Mammary epithelial cell (primary cell): ENCODE measurements at regions not wholly inside any gene's neighbourhood (a gene's known extent, or its start where the extent isn't known, plus 50 kb on each side); places are given as distances from the start of the nearest gene placed in this dataset.

Experiments
- EZH2 ChIP-seq: IDR thresholded peaks from 2 replicates; pipeline ENCODE4 v1.6.1; 2012; ENCODE audit warnings: low read length, inconsistent platforms, borderline replicate concordance
- TF ChIP-seq, protein P1 (sequence below), 2 donors: IDR thresholded peaks in 1 of 2; conservative IDR thresholded peaks in 1 of 2; 2 replicates each; pipeline ENCODE4 v1.5.1; 2011 to 2012; ENCODE audit warnings: inconsistent platforms in 2 of 2, low read length in 2 of 2, mild to moderate bottlenecking in 2 of 2, control low read depth in 1 of 2, low read depth in 1 of 2; ENCODE audit not compliant: insufficient read depth in 1 of 2; ENCODE audit errors: extremely low read depth in 1 of 2

- no peak for TF ChIP-seq EZH2
- TF ChIP-seq, protein P1, sequence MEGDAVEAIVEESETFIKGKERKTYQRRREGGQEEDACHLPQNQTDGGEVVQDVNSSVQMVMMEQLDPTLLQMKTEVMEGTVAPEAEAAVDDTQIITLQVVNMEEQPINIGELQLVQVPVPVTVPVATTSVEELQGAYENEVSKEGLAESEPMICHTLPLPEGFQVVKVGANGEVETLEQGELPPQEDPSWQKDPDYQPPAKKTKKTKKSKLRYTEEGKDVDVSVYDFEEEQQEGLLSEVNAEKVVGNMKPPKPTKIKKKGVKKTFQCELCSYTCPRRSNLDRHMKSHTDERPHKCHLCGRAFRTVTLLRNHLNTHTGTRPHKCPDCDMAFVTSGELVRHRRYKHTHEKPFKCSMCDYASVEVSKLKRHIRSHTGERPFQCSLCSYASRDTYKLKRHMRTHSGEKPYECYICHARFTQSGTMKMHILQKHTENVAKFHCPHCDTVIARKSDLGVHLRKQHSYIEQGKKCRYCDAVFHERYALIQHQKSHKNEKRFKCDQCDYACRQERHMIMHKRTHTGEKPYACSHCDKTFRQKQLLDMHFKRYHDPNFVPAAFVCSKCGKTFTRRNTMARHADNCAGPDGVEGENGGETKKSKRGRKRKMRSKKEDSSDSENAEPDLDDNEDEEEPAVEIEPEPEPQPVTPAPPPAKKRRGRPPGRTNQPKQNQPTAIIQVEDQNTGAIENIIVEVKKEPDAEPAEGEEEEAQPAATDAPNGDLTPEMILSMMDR (conservative IDR thresholded peaks at IDR 0.05 in 1 of 2, IDR thresholded peaks at IDR 0.05 in 1 of 2; ENCODE audit: extremely low read depth in 1 of 2, insufficient read depth in 1 of 2, low read depth in 1 of 2, low read length in 2 of 2), result no peak
These were observed 80.2 kb downstream of the C6orf118 start for GRCh38 chr6:165229216-165229615.
